ENCODE measurements at regions not wholly inside any gene's neighbourhood (a gene's known extent, or its start where the extent isn't known, plus 50 kb on each side); places are given as distances from the start of the nearest gene placed in this dataset.

DNA sequence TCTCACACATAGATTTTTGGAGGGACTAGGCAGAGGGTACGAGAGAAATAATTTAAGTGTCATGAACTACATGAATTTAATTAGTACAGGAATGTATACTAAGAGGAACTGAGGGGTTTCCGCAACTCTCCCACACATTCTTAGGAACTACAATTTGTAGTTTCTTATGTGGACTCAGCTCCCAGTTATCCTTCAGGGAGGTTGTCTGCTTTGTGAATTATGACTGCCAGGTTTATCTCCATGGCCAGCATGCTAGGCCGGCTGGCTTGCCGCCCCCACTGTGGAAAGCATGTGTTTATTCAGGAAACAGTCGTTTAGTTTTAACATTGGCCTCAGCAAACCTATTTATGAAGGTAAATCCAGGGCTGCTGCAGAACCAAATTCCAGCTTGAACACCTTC is 415.0 kb downstream of the KCTD16 start:
- no peaks in the 10 kb centered on the region for H3K36me3 Mint-ChIP-seq
- ATAC-seq, result no peak
- no peak overlapping the region for H3K4me3 Mint-ChIP-seq
- no peak for DNase-seq (ENCODE audit: low spot score)
- H3K27ac Mint-ChIP-seq, result no peak overlapping the region
- no peaks in the 10 kb centered on the region for H3K27me3 Mint-ChIP-seq
- no peaks in the 10 kb centered on the region for H3K4me1 Mint-ChIP-seq (ENCODE audit: low read depth in 2 of 2)
- peaks cover 11% of the 10 kb centered on the region for H3K9me3 Mint-ChIP-seq

DNA sequence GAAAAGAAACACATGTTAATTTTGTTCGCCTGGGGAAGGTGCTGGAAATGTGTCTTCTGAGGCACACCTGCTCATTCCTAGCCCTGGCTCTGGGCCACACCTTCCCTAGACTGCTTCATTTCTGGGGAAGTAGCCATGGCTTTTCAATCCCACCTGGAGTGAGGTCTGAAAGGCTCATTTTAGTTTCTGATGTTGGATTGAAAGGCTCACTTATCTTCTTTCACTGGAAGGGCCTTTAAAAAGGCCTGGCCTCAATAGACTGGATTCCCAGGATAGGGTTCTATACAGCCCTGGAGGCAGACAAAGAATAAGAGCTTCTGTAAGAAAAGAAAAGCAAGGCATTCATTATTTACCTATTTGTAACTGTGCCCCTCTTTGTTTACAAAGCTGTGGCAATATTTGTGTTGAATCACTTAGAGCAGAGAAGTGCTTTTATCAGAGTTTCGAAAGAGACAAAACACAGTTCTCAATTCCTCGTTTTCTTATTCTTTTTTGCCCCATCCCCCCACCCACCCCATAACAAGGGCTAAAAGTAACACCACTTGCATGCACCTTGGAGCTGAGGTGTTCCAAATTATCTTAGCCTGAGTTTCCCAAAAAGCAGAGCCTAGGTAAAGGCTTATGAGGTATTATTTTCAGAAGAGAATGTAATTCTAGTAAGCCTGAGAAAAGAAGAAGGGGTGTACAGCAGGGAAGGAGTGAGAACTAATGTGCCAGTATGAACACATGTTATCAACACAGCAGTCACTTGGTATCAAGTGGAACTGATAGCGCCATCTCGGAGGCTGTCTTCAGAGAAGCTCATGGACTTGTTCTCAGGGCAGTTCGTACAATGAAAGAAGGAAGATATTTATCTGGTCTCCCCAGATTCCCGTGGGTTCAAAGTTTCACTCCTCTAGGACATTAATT is 413.1 kb downstream of the KCTD16 start:
- no peak overlapping the region for H3K4me3 Mint-ChIP-seq
- no peaks in the 10 kb centered on the region for H3K4me1 Mint-ChIP-seq (ENCODE audit: low read depth in 2 of 2)
- ATAC-seq (no peak), DNase-seq (ENCODE audit: low spot score) (no peak)
- H3K27ac Mint-ChIP-seq, result no peak overlapping the region
- peaks cover 6% of the 10 kb centered on the region for H3K9me3 Mint-ChIP-seq
- H3K27me3 Mint-ChIP-seq, result no peaks in the 10 kb centered on the region
- H3K36me3 Mint-ChIP-seq, result no peaks in the 10 kb centered on the region

DNA sequence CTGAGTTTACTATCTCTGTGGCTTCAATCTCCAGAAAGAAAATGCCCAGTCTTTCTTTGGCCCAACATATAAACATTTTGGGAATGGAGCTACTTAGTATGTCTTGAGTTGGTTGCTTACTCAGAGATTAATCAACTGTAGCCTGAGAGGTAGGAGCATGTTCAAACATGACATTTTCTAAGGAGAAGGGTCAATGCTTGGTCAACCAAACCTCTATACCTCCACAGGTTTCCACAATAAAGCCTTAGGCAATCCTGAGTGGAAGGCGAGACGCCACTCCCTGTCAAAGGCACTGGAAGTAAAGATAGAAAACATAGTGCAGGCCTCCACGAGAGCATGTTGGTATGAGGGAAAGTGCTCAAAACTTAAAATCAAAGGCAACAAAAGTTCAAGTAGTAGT is 411.4 kb downstream of the KCTD16 start:
- H3K4me1 Mint-ChIP-seq (ENCODE audit: low read depth in 2 of 2), result no peaks in the 10 kb centered on the region
- H3K27ac Mint-ChIP-seq, result no peak overlapping the region
- no peak overlapping the region for H3K4me3 Mint-ChIP-seq
- no peak for DNase-seq (ENCODE audit: low spot score)
- no peak for ATAC-seq
- H3K9me3 Mint-ChIP-seq, result peaks cover 6% of the 10 kb centered on the region
- H3K36me3 Mint-ChIP-seq, result no peaks in the 10 kb centered on the region
- no peaks in the 10 kb centered on the region for H3K27me3 Mint-ChIP-seq

DNA sequence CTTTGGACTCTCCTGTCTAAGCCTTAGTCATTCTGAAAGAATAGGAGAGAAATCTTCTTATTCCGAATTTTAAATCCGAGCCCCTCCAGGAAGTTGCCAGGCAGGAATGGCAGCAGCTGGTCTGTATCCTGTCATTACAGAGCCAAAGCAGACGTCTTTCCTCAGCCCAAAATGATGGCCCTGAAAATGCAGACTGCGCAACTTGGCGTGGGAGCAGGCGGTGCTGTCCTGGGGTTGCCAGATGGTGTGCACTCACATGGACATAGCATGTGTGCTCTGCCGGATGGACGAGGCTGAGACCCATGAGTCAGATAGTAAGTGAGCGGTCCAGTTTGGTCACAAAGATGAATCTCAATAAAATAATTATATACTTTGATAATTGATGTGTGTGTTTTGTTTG is 410.4 kb downstream of the KCTD16 start:
- H3K4me3 Mint-ChIP-seq, result no peak overlapping the region
- H3K27ac Mint-ChIP-seq, result no peak overlapping the region
- no peaks in the 10 kb centered on the region for H3K27me3 Mint-ChIP-seq
- H3K9me3 Mint-ChIP-seq, result peaks cover 6% of the 10 kb centered on the region
- DNase-seq (ENCODE audit: low spot score) (no peak), ATAC-seq (no peak)
- no peaks in the 10 kb centered on the region for H3K36me3 Mint-ChIP-seq
- no peaks in the 10 kb centered on the region for H3K4me1 Mint-ChIP-seq (ENCODE audit: low read depth in 2 of 2)

DNA sequence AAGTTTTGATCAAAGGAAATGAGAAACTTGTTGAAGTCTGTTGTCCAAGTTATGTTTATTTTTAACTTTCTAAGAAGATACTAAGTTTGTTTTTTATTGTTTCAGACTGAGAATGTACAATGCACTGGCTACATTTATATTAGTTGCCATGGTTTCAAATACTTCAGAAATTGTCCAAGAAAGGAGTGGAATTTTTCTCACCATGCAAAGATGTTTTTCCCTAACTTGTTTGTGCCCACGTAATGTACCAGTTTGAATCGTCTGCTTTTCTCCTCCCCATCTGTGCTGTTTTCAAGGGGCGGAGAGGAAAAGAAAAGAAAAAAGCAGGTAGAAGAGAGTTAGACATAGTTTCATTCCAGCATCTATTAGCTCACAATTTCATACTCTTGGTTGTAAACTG is 407.0 kb downstream of the KCTD16 start:
- no peaks in the 10 kb centered on the region for H3K36me3 Mint-ChIP-seq
- peaks cover 4% of the 10 kb centered on the region for H3K9me3 Mint-ChIP-seq
- DNase-seq (ENCODE audit: low spot score), result no peak
- no peaks in the 10 kb centered on the region for H3K27me3 Mint-ChIP-seq
- no peaks in the 10 kb centered on the region for H3K4me1 Mint-ChIP-seq (ENCODE audit: low read depth in 2 of 2)
- ATAC-seq, result no peak
- no peak overlapping the region for H3K27ac Mint-ChIP-seq
- no peak overlapping the region for H3K4me3 Mint-ChIP-seq

DNA sequence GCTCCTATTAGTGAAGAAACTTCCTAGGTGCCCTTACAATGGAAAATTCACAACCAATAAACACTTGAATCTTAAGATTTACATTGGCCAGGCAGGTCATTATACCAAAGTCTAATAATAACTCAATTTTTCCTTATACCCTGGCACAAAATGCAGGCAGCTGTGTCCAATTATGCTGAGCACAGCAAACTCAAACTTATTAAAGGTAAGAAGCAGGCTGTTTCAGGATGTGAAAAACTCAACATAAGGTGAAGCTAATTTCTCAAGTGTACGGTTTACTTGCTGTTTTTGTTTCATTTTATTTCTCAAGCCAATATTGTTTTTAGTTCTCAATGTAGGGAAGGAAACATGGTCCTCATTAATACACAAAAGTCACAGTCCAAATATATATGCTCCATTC is 405.1 kb downstream of the KCTD16 start:
- Mint-ChIP-seq H3K27me3 (no peaks in the 10 kb centered on the region), H3K9me3 (peaks cover 4% of the 10 kb centered on the region), H3K4me1 (ENCODE audit: low read depth in 2 of 2) (no peaks in the 10 kb centered on the region), H3K36me3 (no peaks in the 10 kb centered on the region), H3K4me3 (no peak overlapping the region), H3K27ac (no peak overlapping the region)
- ATAC-seq (no peak), DNase-seq (ENCODE audit: low spot score) (no peak)

DNA sequence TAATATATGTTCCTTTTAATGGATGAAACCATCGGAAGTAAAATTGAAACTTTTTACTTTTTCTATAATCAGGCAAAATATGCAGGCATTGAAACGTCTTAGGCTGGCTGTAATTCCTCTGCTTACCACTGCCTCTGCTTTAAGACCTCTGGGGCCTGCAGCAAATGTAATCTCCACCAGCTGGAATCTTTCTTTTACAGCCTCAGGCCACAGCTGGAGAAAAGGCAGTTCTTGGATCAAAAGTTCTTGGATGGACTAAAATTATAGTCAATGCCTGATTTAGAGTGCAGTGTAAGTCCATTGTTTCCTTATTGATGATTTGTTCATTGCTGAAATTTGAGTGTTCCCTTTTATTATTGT is 396.7 kb downstream of the KCTD16 start:
- H3K36me3 Mint-ChIP-seq, result no peaks in the 10 kb centered on the region
- no peaks in the 10 kb centered on the region for H3K27me3 Mint-ChIP-seq
- ATAC-seq (no peak), DNase-seq (ENCODE audit: low spot score) (no peak)
- H3K27ac Mint-ChIP-seq, result no peak overlapping the region
- peaks cover 10% of the 10 kb centered on the region for H3K9me3 Mint-ChIP-seq
- no peaks in the 10 kb centered on the region for H3K4me1 Mint-ChIP-seq (ENCODE audit: low read depth in 2 of 2)
- no peak overlapping the region for H3K4me3 Mint-ChIP-seq

DNA sequence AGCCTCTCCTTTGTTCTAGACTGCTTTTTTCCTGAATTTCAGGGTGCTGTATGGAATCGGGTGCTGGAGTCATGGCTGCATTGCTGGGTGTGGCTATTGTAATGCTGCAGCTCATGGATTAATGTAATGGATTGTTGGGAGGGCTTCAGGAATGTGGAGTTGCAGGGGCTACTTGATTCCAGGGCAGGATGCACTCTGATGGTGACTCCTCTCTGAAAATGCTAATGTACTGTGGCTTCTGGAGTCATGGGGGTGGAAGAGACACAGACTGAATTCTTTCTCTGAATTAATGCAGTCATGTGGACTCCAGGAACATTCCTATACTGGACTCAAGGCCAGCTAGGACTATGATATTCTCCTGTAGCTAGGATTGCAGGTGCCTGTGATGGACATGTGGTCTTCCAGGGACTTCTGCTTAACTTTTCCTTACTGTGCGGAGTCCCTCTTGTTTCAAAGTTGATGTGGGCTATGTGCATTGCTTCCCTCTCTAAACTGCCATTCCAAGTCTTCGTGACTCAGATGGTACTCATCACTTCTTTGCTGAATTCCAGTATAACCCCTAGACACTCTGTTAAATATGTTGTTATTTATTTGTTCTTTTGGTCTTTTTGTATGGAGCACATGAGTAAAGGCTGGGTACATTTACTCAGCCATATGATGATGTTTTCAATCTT is 396.2 kb downstream of the KCTD16 start:
- no peak for DNase-seq (ENCODE audit: low spot score)
- no peaks in the 10 kb centered on the region for H3K27me3 Mint-ChIP-seq
- peaks cover 10% of the 10 kb centered on the region for H3K9me3 Mint-ChIP-seq
- no peaks in the 10 kb centered on the region for H3K4me1 Mint-ChIP-seq (ENCODE audit: low read depth in 2 of 2)
- H3K27ac Mint-ChIP-seq, result no peak overlapping the region
- ATAC-seq, result no peak
- H3K36me3 Mint-ChIP-seq, result no peaks in the 10 kb centered on the region
- no peak overlapping the region for H3K4me3 Mint-ChIP-seq

DNA sequence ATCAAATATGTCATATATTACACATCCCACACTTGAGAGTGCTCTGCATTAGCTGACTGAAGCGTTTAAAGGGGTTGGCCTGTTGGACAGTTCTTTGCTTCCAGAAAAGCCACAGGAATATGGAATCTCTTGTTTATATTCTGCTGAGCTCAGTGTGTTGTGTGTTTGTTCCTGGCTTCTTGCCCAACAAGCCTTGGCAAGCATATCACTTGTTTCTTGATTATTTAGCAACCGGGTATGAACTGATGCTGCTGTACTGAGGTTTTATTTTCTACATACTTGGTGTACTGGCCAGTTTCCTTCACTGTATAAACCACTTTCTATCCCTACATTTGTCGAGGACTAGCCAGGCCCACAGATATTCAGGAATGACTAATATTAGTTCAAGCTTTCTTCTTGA is 378.9 kb downstream of the KCTD16 start:
- no peaks in the 10 kb centered on the region for H3K4me1 Mint-ChIP-seq (ENCODE audit: low read depth in 2 of 2)
- no peaks in the 10 kb centered on the region for H3K36me3 Mint-ChIP-seq
- no peaks in the 10 kb centered on the region for H3K27me3 Mint-ChIP-seq
- no peak overlapping the region for H3K27ac Mint-ChIP-seq
- no peak overlapping the region for H3K4me3 Mint-ChIP-seq
- ATAC-seq (no peak), DNase-seq (ENCODE audit: low spot score) (no peak)
- peaks cover 15% of the 10 kb centered on the region for H3K9me3 Mint-ChIP-seq

DNA sequence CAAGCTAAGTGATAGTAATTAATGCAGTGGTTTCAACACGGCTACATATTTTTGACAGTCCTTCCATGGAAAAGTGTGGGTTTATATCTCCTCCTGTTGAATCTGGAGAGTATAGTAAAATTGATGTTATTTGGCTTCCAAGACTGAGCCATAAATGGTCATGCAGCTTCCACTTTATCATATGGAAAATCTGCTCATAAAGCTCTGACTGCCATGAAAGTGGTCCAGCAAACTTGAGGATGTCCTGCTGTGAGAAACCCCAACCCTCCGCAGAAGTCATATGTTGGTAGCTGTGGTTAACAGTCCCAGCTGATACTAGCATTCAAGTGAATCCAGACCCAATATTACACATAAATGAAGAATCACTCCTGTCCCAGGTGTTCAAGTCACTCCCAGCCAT is 378.3 kb downstream of the KCTD16 start:
- Mint-ChIP-seq H3K36me3 (no peaks in the 10 kb centered on the region), H3K4me1 (ENCODE audit: low read depth in 2 of 2) (no peaks in the 10 kb centered on the region), H3K27me3 (no peaks in the 10 kb centered on the region), H3K4me3 (no peak overlapping the region), H3K9me3 (peaks cover 11% of the 10 kb centered on the region), H3K27ac (no peak overlapping the region)
- DNase-seq (ENCODE audit: low spot score) (no peak), ATAC-seq (no peak)

DNA sequence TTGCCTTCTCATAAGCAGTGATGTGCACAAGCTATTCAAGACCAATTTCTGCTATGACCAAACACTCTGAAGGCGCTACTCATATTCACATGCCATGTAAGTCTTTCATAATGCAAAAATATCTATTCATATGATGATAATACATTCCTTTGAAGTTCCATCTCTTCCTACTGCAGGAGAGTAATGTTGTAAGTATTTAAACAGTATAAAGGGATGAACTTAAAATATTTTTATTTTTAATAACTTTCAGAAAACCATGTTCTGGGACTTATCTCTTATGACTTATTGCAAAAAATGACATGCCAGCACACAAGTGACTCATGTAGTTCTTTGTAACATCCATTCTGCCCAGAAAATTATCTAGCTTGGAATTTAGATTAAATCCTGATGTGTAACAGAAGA is 376.4 kb downstream of the KCTD16 start:
- H3K27ac Mint-ChIP-seq, result no peak overlapping the region
- ATAC-seq, result no peak
- H3K36me3 Mint-ChIP-seq, result no peaks in the 10 kb centered on the region
- DNase-seq (ENCODE audit: low spot score), result no peak
- no peaks in the 10 kb centered on the region for H3K27me3 Mint-ChIP-seq
- no peak overlapping the region for H3K4me3 Mint-ChIP-seq
- H3K4me1 Mint-ChIP-seq (ENCODE audit: low read depth in 2 of 2), result no peaks in the 10 kb centered on the region
- H3K9me3 Mint-ChIP-seq, result peaks cover 10% of the 10 kb centered on the region

DNA sequence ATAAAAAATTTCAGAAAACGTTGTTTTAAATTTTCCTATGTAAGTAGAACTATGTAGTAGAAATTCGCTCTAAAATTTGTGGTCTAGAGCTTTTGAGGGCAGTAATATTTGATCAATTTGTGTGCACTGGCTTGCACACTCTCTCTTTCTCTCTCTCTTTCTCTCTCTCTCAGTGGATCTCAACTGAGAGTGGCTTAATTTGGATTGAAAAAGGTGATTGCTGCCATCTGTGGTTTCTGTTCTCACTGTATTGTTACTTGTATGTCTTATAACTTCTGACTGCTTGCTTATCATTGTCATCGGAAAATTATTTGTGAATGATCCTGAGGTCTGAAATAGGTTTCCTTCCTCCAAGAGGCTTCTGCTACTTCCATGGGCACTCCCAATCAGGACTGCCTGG is 368.2 kb downstream of the KCTD16 start:
- H3K27ac Mint-ChIP-seq, result no peak overlapping the region

More for the DNA sequence above, 368.2 kb downstream of the KCTD16 start:
- Mint-ChIP-seq H3K4me3 (no peak overlapping the region), H3K36me3 (no peaks in the 10 kb centered on the region), H3K9me3 (peaks cover 4% of the 10 kb centered on the region), H3K4me1 (ENCODE audit: low read depth in 2 of 2) (no peaks in the 10 kb centered on the region), H3K27me3 (no peaks in the 10 kb centered on the region)
- ATAC-seq, result no peak
- DNase-seq (ENCODE audit: low spot score), result no peak
